ENCODE measurements at regions not wholly inside any gene's neighbourhood (a gene's known extent, or its start where the extent isn't known, plus 50 kb on each side); places are given as distances from the start of the nearest gene placed in this dataset.

DNA sequence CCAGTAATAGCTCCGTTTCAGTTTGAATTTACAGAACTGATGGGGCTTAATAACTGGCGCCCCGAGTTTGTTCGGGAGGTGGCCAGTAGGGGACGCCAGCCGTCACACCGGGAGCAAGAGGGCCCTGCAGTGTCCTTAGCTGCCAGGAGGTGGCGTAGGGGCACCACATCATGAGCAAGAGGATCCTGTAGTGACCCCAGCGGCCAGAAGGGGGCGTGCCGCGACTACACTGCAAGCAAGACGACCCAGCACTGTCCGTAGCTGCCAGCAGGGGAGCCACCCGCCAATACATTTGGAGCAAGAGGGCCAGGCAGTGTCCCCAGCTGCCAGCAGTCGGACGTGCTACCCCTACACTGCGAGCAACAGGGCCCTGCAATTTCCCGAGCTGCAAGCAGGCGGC is 663.7 kb upstream of the B3GAT1 start:
- Histone ChIP-seq H3K9me3 (ENCODE audit: insufficient read depth, low read depth, low read length) (no peaks in the 10 kb centered on the region), H3K27ac (ENCODE audit: low read depth, low read length) (no peak overlapping the region), H2AFZ (ENCODE audit: low read depth, low read length) (no peak overlapping the region), H3K4me3 (ENCODE audit: insufficient read depth, low read depth, low read length) (no peak overlapping the region), H3K27me3 (ENCODE audit: insufficient read depth, low read length) (no peaks in the 10 kb centered on the region), H3K79me2 (ENCODE audit: insufficient read depth, low read length) (no peaks in the 10 kb centered on the region), H3K36me3 (ENCODE audit: insufficient read depth, low read length) (no peaks in the 10 kb centered on the region), H3K4me1 (ENCODE audit: insufficient read depth, low read length) (no peaks in the 10 kb centered on the region), H4K20me1 (ENCODE audit: insufficient read depth, low read length) (no peaks in the 10 kb centered on the region), H3K4me2 (ENCODE audit: low read length) (no peak overlapping the region), H3K9ac (ENCODE audit: low read length) (no peak overlapping the region)
- DNase-seq (ENCODE audit: low read depth) (no peak), FAIRE-seq (no peak)
- H3K36me3 Mint-ChIP-seq (ENCODE audit: low read depth, unreplicated experiment), result no peaks in the 10 kb centered on the region
- peaks cover 10% of the 10 kb centered on the region for H3K4me1 Mint-ChIP-seq (ENCODE audit: low read depth, unreplicated experiment)
- H3K4me3 Mint-ChIP-seq (ENCODE audit: unreplicated experiment), result no peak overlapping the region
- TF ChIP-seq, protein P1, sequence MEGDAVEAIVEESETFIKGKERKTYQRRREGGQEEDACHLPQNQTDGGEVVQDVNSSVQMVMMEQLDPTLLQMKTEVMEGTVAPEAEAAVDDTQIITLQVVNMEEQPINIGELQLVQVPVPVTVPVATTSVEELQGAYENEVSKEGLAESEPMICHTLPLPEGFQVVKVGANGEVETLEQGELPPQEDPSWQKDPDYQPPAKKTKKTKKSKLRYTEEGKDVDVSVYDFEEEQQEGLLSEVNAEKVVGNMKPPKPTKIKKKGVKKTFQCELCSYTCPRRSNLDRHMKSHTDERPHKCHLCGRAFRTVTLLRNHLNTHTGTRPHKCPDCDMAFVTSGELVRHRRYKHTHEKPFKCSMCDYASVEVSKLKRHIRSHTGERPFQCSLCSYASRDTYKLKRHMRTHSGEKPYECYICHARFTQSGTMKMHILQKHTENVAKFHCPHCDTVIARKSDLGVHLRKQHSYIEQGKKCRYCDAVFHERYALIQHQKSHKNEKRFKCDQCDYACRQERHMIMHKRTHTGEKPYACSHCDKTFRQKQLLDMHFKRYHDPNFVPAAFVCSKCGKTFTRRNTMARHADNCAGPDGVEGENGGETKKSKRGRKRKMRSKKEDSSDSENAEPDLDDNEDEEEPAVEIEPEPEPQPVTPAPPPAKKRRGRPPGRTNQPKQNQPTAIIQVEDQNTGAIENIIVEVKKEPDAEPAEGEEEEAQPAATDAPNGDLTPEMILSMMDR (IDR thresholded peaks at IDR 0.05; ENCODE audit: insufficient read depth, low read depth, low read length), result peak; percentile 18
- no peak for TF ChIP-seq EZH2 (IDR thresholded peaks at IDR 0.05; ENCODE audit: insufficient read depth, low read length)
- H3K9me3 Mint-ChIP-seq (ENCODE audit: unreplicated experiment), result no peaks in the 10 kb centered on the region
- peak overlapping the region; percentile 41 for H3K27ac Mint-ChIP-seq (ENCODE audit: unreplicated experiment)
- H3K27me3 Mint-ChIP-seq (ENCODE audit: low read depth, unreplicated experiment), result no peaks in the 10 kb centered on the region

DNA sequence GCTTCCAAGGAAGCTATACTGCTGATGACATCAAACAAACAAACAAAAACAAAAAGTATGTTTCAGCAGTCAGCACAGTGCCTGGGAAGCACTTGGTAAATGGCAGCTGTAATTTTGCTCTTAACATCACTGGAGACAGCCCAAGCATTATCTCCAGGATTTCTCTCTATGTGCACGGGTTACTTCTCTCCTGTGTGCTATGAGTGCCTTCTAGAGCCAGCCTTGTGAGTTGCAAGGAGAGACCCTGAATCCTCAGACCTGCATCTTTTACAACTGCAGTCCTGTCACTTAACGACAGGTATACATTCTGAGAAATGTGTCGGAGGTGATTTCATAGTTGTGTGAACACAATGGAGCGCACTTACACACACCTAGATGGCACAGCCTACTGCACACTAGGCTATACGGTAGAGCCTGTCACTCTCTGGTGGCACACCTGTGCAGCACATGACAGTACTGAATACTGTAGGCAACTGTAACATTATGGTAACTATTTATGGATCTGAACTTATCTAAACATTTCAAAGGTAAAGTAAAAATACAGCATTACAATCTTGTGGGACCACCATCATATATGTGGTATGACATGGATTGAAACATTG is 662.5 kb upstream of the B3GAT1 start:
- Histone ChIP-seq H4K20me1 (ENCODE audit: insufficient read depth, low read length) (no peaks in the 10 kb centered on the region), H3K9me3 (ENCODE audit: insufficient read depth, low read depth, low read length) (no peaks in the 10 kb centered on the region), H3K4me3 (ENCODE audit: insufficient read depth, low read depth, low read length) (no peak overlapping the region), H2AFZ (ENCODE audit: low read depth, low read length) (no peak overlapping the region), H3K27ac (ENCODE audit: low read depth, low read length) (no peak overlapping the region), H3K36me3 (ENCODE audit: insufficient read depth, low read length) (no peaks in the 10 kb centered on the region), H3K4me1 (ENCODE audit: insufficient read depth, low read length) (no peaks in the 10 kb centered on the region), H3K79me2 (ENCODE audit: insufficient read depth, low read length) (no peaks in the 10 kb centered on the region), H3K9ac (ENCODE audit: low read length) (no peak overlapping the region), H3K4me2 (ENCODE audit: low read length) (no peak overlapping the region), H3K27me3 (ENCODE audit: insufficient read depth, low read length) (no peaks in the 10 kb centered on the region)
- Mint-ChIP-seq H3K4me1 (ENCODE audit: low read depth, unreplicated experiment) (peaks cover 15% of the 10 kb centered on the region), H3K9me3 (ENCODE audit: unreplicated experiment) (no peaks in the 10 kb centered on the region), H3K36me3 (ENCODE audit: low read depth, unreplicated experiment) (no peaks in the 10 kb centered on the region), H3K27ac (ENCODE audit: unreplicated experiment) (no peak overlapping the region), H3K4me3 (ENCODE audit: unreplicated experiment) (no peak overlapping the region), H3K27me3 (ENCODE audit: low read depth, unreplicated experiment) (no peaks in the 10 kb centered on the region)
- TF ChIP-seq, protein P1 (IDR thresholded peaks at IDR 0.05; ENCODE audit: insufficient read depth, low read depth, low read length), result peak; percentile 22
- no peak for TF ChIP-seq EZH2 (IDR thresholded peaks at IDR 0.05; ENCODE audit: insufficient read depth, low read length)
- FAIRE-seq, result no peak
- no peak for DNase-seq (ENCODE audit: low read depth)

DNA sequence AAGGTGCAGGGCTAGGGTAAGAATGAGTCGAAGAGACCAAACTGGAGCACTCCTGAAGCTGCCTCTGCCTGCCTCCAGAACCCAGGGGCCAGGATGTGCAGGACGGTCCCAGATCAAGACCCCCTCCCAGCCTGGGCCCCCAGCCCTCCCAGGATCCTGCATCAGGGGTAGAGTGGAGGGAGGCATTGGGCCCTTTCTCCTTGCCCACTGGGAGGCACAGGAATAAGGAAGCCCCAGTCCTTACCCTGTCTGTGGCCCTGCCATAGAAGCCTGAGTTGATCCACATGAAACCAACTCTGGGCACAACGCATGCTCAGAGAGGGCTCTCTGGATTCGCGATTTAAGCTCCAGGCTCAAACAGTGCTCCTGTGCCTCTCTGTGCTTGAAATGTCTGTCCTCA is 661.8 kb upstream of the B3GAT1 start:
- Histone ChIP-seq H3K36me3 (ENCODE audit: insufficient read depth, low read length) (no peaks in the 10 kb centered on the region), H4K20me1 (ENCODE audit: insufficient read depth, low read length) (no peaks in the 10 kb centered on the region), H3K4me1 (ENCODE audit: insufficient read depth, low read length) (no peaks in the 10 kb centered on the region), H2AFZ (ENCODE audit: low read depth, low read length) (no peak overlapping the region), H3K27me3 (ENCODE audit: insufficient read depth, low read length) (no peaks in the 10 kb centered on the region), H3K4me3 (ENCODE audit: insufficient read depth, low read depth, low read length) (no peak overlapping the region), H3K9me3 (ENCODE audit: insufficient read depth, low read depth, low read length) (no peaks in the 10 kb centered on the region), H3K79me2 (ENCODE audit: insufficient read depth, low read length) (no peaks in the 10 kb centered on the region), H3K4me2 (ENCODE audit: low read length) (no peak overlapping the region), H3K27ac (ENCODE audit: low read depth, low read length) (no peak overlapping the region), H3K9ac (ENCODE audit: low read length) (no peak overlapping the region)
- H3K27ac Mint-ChIP-seq (ENCODE audit: unreplicated experiment), result no peak overlapping the region
- FAIRE-seq (no peak), DNase-seq (ENCODE audit: low read depth) (no peak)
- H3K9me3 Mint-ChIP-seq (ENCODE audit: unreplicated experiment), result no peaks in the 10 kb centered on the region
- peaks cover 15% of the 10 kb centered on the region for H3K4me1 Mint-ChIP-seq (ENCODE audit: low read depth, unreplicated experiment)
- TF ChIP-seq, protein P1 (IDR thresholded peaks at IDR 0.05; ENCODE audit: insufficient read depth, low read depth, low read length), result no peak
- no peak for TF ChIP-seq EZH2 (IDR thresholded peaks at IDR 0.05; ENCODE audit: insufficient read depth, low read length)
- H3K27me3 Mint-ChIP-seq (ENCODE audit: low read depth, unreplicated experiment), result no peaks in the 10 kb centered on the region
- no peaks in the 10 kb centered on the region for H3K36me3 Mint-ChIP-seq (ENCODE audit: low read depth, unreplicated experiment)
- no peak overlapping the region for H3K4me3 Mint-ChIP-seq (ENCODE audit: unreplicated experiment)

All from astrocyte (in vitro differentiated cells and primary cell).